ENCODE measurements at regions not wholly inside any gene's neighbourhood (a gene's known extent, or its start where the extent isn't known, plus 50 kb on each side); places are given as distances from the start of the nearest gene placed in this dataset.

DNA sequence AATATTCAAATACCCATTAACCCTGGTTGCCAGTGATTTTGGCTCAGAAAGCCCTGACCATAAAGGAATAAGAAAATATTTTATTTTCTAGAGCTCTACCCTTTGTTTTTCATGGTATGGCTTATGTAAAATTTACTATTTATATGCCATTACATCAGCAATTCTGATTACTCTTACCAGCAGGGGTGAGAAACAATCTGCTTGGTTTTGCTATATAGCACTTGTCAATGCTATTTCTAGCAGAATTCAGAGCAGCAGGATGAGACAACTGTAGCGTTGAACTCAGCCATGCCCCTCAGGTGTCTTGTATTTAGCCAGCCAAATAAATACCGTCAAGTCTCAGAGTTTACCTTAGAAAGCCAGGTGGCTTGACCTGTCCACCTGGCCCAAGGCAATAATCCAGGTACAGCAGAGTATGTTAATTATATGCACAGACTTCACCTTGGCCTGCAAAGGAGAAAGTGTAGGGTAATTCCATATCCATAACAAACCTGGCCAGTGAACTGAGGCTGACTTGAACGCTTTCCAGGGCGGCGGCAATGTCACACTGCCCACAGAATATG is 1303.5 kb downstream of the RAPGEF2 start (continued):
- TF ChIP-seq, protein P1, sequence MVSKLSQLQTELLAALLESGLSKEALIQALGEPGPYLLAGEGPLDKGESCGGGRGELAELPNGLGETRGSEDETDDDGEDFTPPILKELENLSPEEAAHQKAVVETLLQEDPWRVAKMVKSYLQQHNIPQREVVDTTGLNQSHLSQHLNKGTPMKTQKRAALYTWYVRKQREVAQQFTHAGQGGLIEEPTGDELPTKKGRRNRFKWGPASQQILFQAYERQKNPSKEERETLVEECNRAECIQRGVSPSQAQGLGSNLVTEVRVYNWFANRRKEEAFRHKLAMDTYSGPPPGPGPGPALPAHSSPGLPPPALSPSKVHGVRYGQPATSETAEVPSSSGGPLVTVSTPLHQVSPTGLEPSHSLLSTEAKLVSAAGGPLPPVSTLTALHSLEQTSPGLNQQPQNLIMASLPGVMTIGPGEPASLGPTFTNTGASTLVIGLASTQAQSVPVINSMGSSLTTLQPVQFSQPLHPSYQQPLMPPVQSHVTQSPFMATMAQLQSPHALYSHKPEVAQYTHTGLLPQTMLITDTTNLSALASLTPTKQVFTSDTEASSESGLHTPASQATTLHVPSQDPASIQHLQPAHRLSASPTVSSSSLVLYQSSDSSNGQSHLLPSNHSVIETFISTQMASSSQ (IDR thresholded peaks at IDR 0.05; ENCODE audit: low read depth) = no peak
- TF ChIP-seq, protein P1 (CRISPR knock-in tag; IDR thresholded peaks at IDR 0.05; ENCODE audit: borderline replicate concordance) = no peak
- TF ChIP-seq PTBP1 (IDR thresholded peaks at IDR 0.05; ENCODE audit: low read depth, low read length, poor library complexity, severe bottlenecking) (no peak), RAD51 (IDR thresholded peaks at IDR 0.05; ENCODE audit: borderline replicate concordance) (no peak), PCBP1 (IDR thresholded peaks at IDR 0.05; ENCODE audit: borderline replicate concordance, low read depth, low read length) (no peak), ZNF556 (CRISPR knock-in tag; IDR thresholded peaks at IDR 0.05; ENCODE audit: borderline replicate concordance) (no peak)
- TF ChIP-seq, protein P2, sequence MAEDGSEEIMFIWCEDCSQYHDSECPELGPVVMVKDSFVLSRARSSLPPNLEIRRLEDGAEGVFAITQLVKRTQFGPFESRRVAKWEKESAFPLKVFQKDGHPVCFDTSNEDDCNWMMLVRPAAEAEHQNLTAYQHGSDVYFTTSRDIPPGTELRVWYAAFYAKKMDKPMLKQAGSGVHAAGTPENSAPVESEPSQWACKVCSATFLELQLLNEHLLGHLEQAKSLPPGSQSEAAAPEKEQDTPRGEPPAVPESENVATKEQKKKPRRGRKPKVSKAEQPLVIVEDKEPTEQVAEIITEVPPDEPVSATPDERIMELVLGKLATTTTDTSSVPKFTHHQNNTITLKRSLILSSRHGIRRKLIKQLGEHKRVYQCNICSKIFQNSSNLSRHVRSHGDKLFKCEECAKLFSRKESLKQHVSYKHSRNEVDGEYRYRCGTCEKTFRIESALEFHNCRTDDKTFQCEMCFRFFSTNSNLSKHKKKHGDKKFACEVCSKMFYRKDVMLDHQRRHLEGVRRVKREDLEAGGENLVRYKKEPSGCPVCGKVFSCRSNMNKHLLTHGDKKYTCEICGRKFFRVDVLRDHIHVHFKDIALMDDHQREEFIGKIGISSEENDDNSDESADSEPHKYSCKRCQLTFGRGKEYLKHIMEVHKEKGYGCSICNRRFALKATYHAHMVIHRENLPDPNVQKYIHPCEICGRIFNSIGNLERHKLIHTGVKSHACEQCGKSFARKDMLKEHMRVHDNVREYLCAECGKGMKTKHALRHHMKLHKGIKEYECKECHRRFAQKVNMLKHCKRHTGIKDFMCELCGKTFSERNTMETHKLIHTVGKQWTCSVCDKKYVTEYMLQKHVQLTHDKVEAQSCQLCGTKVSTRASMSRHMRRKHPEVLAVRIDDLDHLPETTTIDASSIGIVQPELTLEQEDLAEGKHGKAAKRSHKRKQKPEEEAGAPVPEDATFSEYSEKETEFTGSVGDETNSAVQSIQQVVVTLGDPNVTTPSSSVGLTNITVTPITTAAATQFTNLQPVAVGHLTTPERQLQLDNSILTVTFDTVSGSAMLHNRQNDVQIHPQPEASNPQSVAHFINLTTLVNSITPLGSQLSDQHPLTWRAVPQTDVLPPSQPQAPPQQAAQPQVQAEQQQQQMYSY (CRISPR knock-in tag; IDR thresholded peaks at IDR 0.05) = no peak
- TF ChIP-seq, protein P3, sequence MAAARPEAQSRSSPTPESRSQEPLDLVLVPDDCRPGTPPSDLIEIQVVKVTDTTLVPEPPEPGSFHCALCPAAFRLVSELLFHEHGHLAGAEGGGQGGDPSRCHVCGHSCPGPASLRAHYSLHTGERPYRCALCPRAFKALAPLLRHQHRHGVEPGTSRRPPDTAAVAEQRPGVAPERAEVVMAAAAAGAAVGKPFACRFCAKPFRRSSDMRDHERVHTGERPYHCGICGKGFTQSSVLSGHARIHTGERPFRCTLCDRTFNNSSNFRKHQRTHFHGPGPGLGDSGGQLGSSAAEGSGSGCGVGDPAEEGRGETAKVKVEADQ (CRISPR knock-in tag; IDR thresholded peaks at IDR 0.05; ENCODE audit: borderline replicate concordance) = no peak
